Endothelial cell of umbilical vein (primary cell): ENCODE measurements at regions not wholly inside any gene's neighbourhood (a gene's known extent, or its start where the extent isn't known, plus 50 kb on each side); places are given as distances from the start of the nearest gene placed in this dataset.

Experiments used
- BruUV-seq: library from RNA; stranded (reverse); fragments of 400-500 nt; replicated peaks from 2 replicates; lab custom pipeline; 2021; lab: Mats Ljungman, UMichigan
- CTCF ChIA-PET: fragments of 300-600, 350-600 bp; sonication (Branson Sonifier 250); formaldehyde crosslinking; loops from one replicate; lab custom pipeline; 2021; ENCODE audit warnings: antibody characterized with exemption, inconsistent platforms; lab: Charles Lee
- POLR2A ChIA-PET: fragments of 300-600, 350-600 bp; sonication (Branson Sonifier 250); formaldehyde crosslinking; loops from one replicate; lab custom pipeline; 2021; ENCODE audit warnings: antibody characterized with exemption, inconsistent platforms; lab: Charles Lee
- DNase-seq: peaks from one replicate; pipeline ENCODE4 v3.0.0-alpha.2; 2011; ENCODE audit warnings: low read depth, low spot score
- FAIRE-seq: peaks from 2 replicates; lab custom pipeline; 2011; peaks lifted over from hg19 to GRCh38; lab: Jason Lieb, UNC
- H2AFZ ChIP-seq: 2 replicates; pipeline ENCODE4 v1.6.0; 2012; ENCODE audit warnings: low read depth, low read length, control low read depth, inconsistent platforms
- H3K27ac ChIP-seq: 2 replicates; pipeline ENCODE4 v1.5.1; 2011; ENCODE audit warnings: low read depth, mild to moderate bottlenecking, control low read depth, low read length, moderate library complexity; ENCODE audit not compliant: insufficient read depth
- H3K27me3 ChIP-seq, 2 experiments: 2 replicates each; pipeline versions ENCODE4 v1.6.0 to v1.6.1; 2011; ENCODE audit warnings: low read length in 2 of 2, mixed read lengths in 1 of 2; ENCODE audit not compliant: control insufficient read depth in 2 of 2, insufficient read depth in 2 of 2
- H3K36me3 ChIP-seq, 2 experiments: 2 replicates in 1 of 2; 3 replicates in 1 of 2; pipeline ENCODE4 v1.5.1; 2011; ENCODE audit warnings: low read length in 2 of 2, mild to moderate bottlenecking in 1 of 2, moderate library complexity in 1 of 2; ENCODE audit not compliant: control insufficient read depth in 2 of 2, insufficient read depth in 2 of 2; ENCODE audit errors: extremely low read depth in 1 of 2
- H3K4me1 ChIP-seq: 3 replicates; pipeline ENCODE4 v1.5.1; 2011; ENCODE audit warnings: mild to moderate bottlenecking, low read length; ENCODE audit not compliant: control insufficient read depth, insufficient read depth; ENCODE audit errors: extremely low read depth
- H3K4me2 ChIP-seq: 2 replicates; pipeline ENCODE4 v1.6.1; 2011; ENCODE audit warnings: low read length, control low read depth, mixed read lengths; ENCODE audit not compliant: insufficient read depth
- H3K4me3 ChIP-seq, 3 experiments: fragments of 200-600 bp in 1 of 3; sonication (generic), shearing (Covaris generic) in 1 of 3; replicated peaks in 1 of 3; 2 replicates each; pipeline ENCODE4 v1.5.1; 2011 to 2016; ENCODE audit warnings: control low read depth in 3 of 3, low read length in 3 of 3, mild to moderate bottlenecking in 2 of 3, inconsistent platforms in 1 of 3, low read depth in 1 of 3, moderate library complexity in 1 of 3; ENCODE audit not compliant: insufficient read depth in 1 of 3
- H3K79me2 ChIP-seq: 2 replicates; pipeline ENCODE4 v1.6.0; 2012; ENCODE audit warnings: low read length, inconsistent platforms; ENCODE audit not compliant: control insufficient read depth, insufficient read depth
- H3K9ac ChIP-seq: replicated peaks from 2 replicates; pipeline ENCODE3; 2011; ENCODE audit warnings: low read length, control low read depth; ENCODE audit not compliant: insufficient read depth; ENCODE audit errors: extremely low read depth
- H3K9me1 ChIP-seq: replicated peaks from 3 replicates; pipeline ENCODE4 v1.6.0; 2011; ENCODE audit warnings: mild to moderate bottlenecking, low read length; ENCODE audit not compliant: control insufficient read depth, insufficient read depth; ENCODE audit errors: extremely low read depth
- H3K9me3 ChIP-seq: replicated peaks from 2 replicates; pipeline ENCODE4 v1.5.1; 2012; ENCODE audit warnings: low read length, inconsistent platforms; ENCODE audit not compliant: control insufficient read depth, insufficient read depth
- H4K20me1 ChIP-seq: replicated peaks from 2 replicates; pipeline ENCODE3; 2011; ENCODE audit warnings: mild to moderate bottlenecking, low read length; ENCODE audit not compliant: control insufficient read depth, insufficient read depth; ENCODE audit errors: extremely low read depth
- EZH2 ChIP-seq: IDR thresholded peaks from 2 replicates; pipeline ENCODE4 v1.6.1; 2012; ENCODE audit warnings: borderline replicate concordance, low read depth, mild to moderate bottlenecking, moderate library complexity, low read length, inconsistent platforms; ENCODE audit not compliant: severe bottlenecking
- GATA2 ChIP-seq: IDR thresholded peaks from 2 replicates; pipeline ENCODE4 v1.7.0; 2011; ENCODE audit warnings: low read depth, mild to moderate bottlenecking, moderate library complexity, mixed read lengths, low read length; ENCODE audit not compliant: insufficient read length, insufficient read depth
- JUN ChIP-seq: IDR thresholded peaks from 2 replicates; pipeline ENCODE4 v1.6.1; 2011; ENCODE audit warnings: borderline replicate concordance, low read depth; ENCODE audit not compliant: insufficient read length, insufficient read depth
- MYC ChIP-seq: IDR thresholded peaks from one replicate; pipeline ENCODE4 v1.6.1; 2011; ENCODE audit warnings: mild to moderate bottlenecking, low read depth, low read length
- POLR2AphosphoS5 ChIP-seq: IDR thresholded peaks from 2 replicates; pipeline ENCODE4 v1.6.1; 2012; ENCODE audit warnings: low read depth, mild to moderate bottlenecking, control low read depth, low read length, moderate library complexity; ENCODE audit not compliant: insufficient read depth
- dilution Hi-C: fragments of 300-500 bp; cut with MboI; formaldehyde crosslinking; loops from one replicate; pipeline ENCODE4 v1.15.0; 2019; ENCODE audit warnings: low sequenced_read_pairs; ENCODE audit not compliant: extremely low pct_ligation_motif_present
- intact Hi-C: fragments of 100-400 bp; cut with micrococcal nuclease; formaldehyde crosslinking; loops from one replicate; pipeline ENCODE4 v1.10.0; 2022
- TF ChIP-seq, protein P1 (sequence below): IDR thresholded peaks from 2 replicates; pipeline ENCODE4 v1.6.1; 2011; ENCODE audit not compliant: insufficient read depth, insufficient read length
- TF ChIP-seq, protein P2 (sequence below), 2 donors: IDR thresholded peaks; 1 replicate in 1 of 2; 2 replicates in 1 of 2; pipeline ENCODE4 v1.5.1; 2011; ENCODE audit warnings: low read length in 2 of 2, mild to moderate bottlenecking in 2 of 2, moderate library complexity in 2 of 2, control low read depth in 1 of 2, inconsistent platforms in 1 of 2, low read depth in 1 of 2; ENCODE audit not compliant: insufficient read depth in 1 of 2; ENCODE audit errors: extremely low read depth in 1 of 2

DNA sequence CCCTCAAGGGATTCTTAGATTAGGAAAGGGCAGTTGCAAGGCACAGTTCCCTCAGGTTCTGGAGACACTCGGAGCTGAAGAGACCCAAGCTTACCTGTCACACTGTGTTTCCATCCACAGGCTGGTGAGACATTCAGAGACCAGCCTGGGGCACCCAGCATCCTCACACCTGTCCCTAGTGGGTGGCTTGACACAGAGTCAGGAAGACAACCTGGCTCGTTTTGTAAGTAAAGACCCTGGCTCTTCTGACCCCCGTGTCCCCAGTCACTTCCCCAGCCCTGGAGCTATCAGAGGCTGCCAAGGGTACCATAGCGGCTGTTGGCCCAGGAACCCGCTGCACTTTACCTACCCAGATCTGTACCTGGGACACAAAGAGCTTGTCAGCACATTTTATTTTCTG, 409.8 kb downstream of the MATN1 start:
- BruUV-seq, result no TSS peak
- no peak overlapping the region for H3K9ac ChIP-seq
- no peak for FAIRE-seq
- no peak overlapping the region for H3K4me2 ChIP-seq
- H3K9me3 ChIP-seq, result no peaks in the 10 kb centered on the region
- no peak overlapping the region for H3K4me3 ChIP-seq
- TF ChIP-seq JUN (no peak), MYC (no peak), GATA2 (no peak), EZH2 (no peak), POLR2AphosphoS5 (no peak)
- TF ChIP-seq, protein P1, sequence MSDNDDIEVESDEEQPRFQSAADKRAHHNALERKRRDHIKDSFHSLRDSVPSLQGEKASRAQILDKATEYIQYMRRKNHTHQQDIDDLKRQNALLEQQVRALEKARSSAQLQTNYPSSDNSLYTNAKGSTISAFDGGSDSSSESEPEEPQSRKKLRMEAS, result no peak
- TF ChIP-seq, protein P2, sequence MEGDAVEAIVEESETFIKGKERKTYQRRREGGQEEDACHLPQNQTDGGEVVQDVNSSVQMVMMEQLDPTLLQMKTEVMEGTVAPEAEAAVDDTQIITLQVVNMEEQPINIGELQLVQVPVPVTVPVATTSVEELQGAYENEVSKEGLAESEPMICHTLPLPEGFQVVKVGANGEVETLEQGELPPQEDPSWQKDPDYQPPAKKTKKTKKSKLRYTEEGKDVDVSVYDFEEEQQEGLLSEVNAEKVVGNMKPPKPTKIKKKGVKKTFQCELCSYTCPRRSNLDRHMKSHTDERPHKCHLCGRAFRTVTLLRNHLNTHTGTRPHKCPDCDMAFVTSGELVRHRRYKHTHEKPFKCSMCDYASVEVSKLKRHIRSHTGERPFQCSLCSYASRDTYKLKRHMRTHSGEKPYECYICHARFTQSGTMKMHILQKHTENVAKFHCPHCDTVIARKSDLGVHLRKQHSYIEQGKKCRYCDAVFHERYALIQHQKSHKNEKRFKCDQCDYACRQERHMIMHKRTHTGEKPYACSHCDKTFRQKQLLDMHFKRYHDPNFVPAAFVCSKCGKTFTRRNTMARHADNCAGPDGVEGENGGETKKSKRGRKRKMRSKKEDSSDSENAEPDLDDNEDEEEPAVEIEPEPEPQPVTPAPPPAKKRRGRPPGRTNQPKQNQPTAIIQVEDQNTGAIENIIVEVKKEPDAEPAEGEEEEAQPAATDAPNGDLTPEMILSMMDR (IDR thresholded peaks at IDR 0.05; ENCODE audit: extremely low read depth in 1 of 2, insufficient read depth in 1 of 2, low read depth in 1 of 2, low read length in 2 of 2), result no peak
- ChIA-PET POLR2A (no interaction called here), CTCF (no interaction called here)
- no peaks in the 10 kb centered on the region for H3K27me3 ChIP-seq
- H4K20me1 ChIP-seq, result no peaks in the 10 kb centered on the region
- H3K4me1 ChIP-seq, result no peaks in the 10 kb centered on the region
- dilution Hi-C loops, result no loop called here
- no peak overlapping the region for H2AFZ ChIP-seq
- no peak for DNase-seq
- no peaks in the 10 kb centered on the region for H3K9me1 ChIP-seq
- H3K36me3 ChIP-seq, result no peaks in the 10 kb centered on the region
- H3K27ac ChIP-seq, result no peak overlapping the region
- intact Hi-C loops, result no loop called here
- H3K79me2 ChIP-seq, result no peaks in the 10 kb centered on the region
